SK-N-SH (cell line): ENCODE measurements at regions not wholly inside any gene's neighbourhood (a gene's known extent, or its start where the extent isn't known, plus 50 kb on each side); places are given as distances from the start of the nearest gene placed in this dataset.
A peak's percentile ranks its signal among the peaks of the same experiment; 100 is the strongest.

Experiments used
- CTCF ChIA-PET: fragments of 300-600, 350-600 bp; formaldehyde crosslinking; extraction: SDS; loops from one replicate; lab custom pipeline; 2021; lab: Yijun Ruan, JAX
- POLR2A ChIA-PET: fragments of 350-600 bp; sonication (Branson Sonifier 250); formaldehyde crosslinking; extraction: SDS; loops from one replicate; lab custom pipeline; 2020; ENCODE audit warnings: antibody characterized with exemption, inconsistent platforms; lab: Yijun Ruan, JAX
- DNase-seq: peaks from one replicate; pipeline ENCODE4 v3.0.0; 2012
- H2AFZ ChIP-seq: fragments of 200-600 bp; sonication (generic); 2 replicates; pipeline ENCODE4 v1.8.1; 2016; ENCODE audit warnings: antibody characterized with exemption, mild to moderate bottlenecking, low read depth
- H3F3A ChIP-seq: fragments of 200-600 bp; sonication (generic); replicated peaks from 2 replicates; pipeline ENCODE3; 2016; ENCODE audit warnings: antibody characterized with exemption, mild to moderate bottlenecking; ENCODE audit not compliant: insufficient read depth
- H3K27ac ChIP-seq, 2 experiments: fragments of 200-500 bp in 1 of 2; fragments of 200-600 bp in 1 of 2; sonication (Bioruptor generic) in 1 of 2; sonication (generic), shearing (Covaris generic) in 1 of 2; 2 replicates each; pipeline versions ENCODE4 v1.5.1 to v1.6.1; 2014 to 2016; ENCODE audit warnings: low read depth in 2 of 2, inconsistent platforms in 1 of 2, low read length in 1 of 2, mild to moderate bottlenecking in 1 of 2, mixed read lengths in 1 of 2
- H3K27me3 ChIP-seq: fragments of 200-600 bp; sonication (generic), shearing (Covaris generic); 2 replicates; pipeline ENCODE4 v1.6.1; 2016; ENCODE audit warnings: mixed run types; ENCODE audit not compliant: insufficient read depth
- H3K36me3 ChIP-seq, 2 experiments: fragments of 200-500 bp in 1 of 2; fragments of 200-600 bp in 1 of 2; sonication (Bioruptor generic) in 1 of 2; sonication (generic) in 1 of 2; replicated peaks in 1 of 2; 2 replicates each; pipeline versions ENCODE3 to v1.5.1; 2014 to 2016; ENCODE audit warnings: low read length in 1 of 2, mild to moderate bottlenecking in 1 of 2; ENCODE audit not compliant: insufficient read depth in 2 of 2, control insufficient read depth in 1 of 2
- H3K4me1 ChIP-seq, 2 experiments: fragments of 200-500 bp in 1 of 2; fragments of 200-600 bp in 1 of 2; sonication (Bioruptor generic) in 1 of 2; sonication (generic), shearing (Covaris generic) in 1 of 2; 2 replicates each; pipeline versions ENCODE4 v1.5.1 to v1.6.1; 2014 to 2016; ENCODE audit warnings: low read depth in 1 of 2, low read length in 1 of 2, mixed run types in 1 of 2; ENCODE audit not compliant: insufficient read depth in 2 of 2, control insufficient read depth in 1 of 2
- H3K4me2 ChIP-seq: fragments of 200-600 bp; sonication (generic), shearing (Covaris generic); 2 replicates; pipeline ENCODE4 v1.6.1; 2017; ENCODE audit warnings: mixed run types
- H3K4me3 ChIP-seq, 2 experiments: fragments of 200-500 bp in 1 of 2; fragments of 200-600 bp in 1 of 2; sonication (Bioruptor generic) in 1 of 2; sonication (generic), shearing (Covaris generic) in 1 of 2; 2 replicates each; pipeline versions ENCODE4 v1.5.1 to v1.8.1; 2014 to 2016; ENCODE audit warnings: low read depth in 2 of 2, inconsistent platforms in 1 of 2, low read length in 1 of 2, mild to moderate bottlenecking in 1 of 2, mixed read lengths in 1 of 2, moderate library complexity in 1 of 2
- H3K79me2 ChIP-seq: fragments of 200-600 bp; sonication (generic); 2 replicates; pipeline ENCODE4 v1.8.1; 2017; ENCODE audit warnings: mild to moderate bottlenecking; ENCODE audit not compliant: insufficient read depth
- H3K9ac ChIP-seq: fragments of 200-600 bp; sonication (generic); 2 replicates; pipeline ENCODE4 v1.6.1; 2017; ENCODE audit warnings: mixed run types
- H3K9me2 ChIP-seq: fragments of 200-600 bp; sonication (generic); 2 replicates; pipeline ENCODE4 v1.6.1; 2017; ENCODE audit warnings: mixed run types
- H3K9me3 ChIP-seq: fragments of 200-600 bp; sonication (generic); 2 replicates; pipeline ENCODE4 v1.6.1; 2017; ENCODE audit warnings: mixed run types, mild to moderate bottlenecking, moderate library complexity
- H4K20me1 ChIP-seq: fragments of 200-600 bp; sonication (generic); 2 replicates; pipeline ENCODE4 v1.6.1; 2017; ENCODE audit warnings: mild to moderate bottlenecking, mixed run types; ENCODE audit not compliant: insufficient read depth
- ELF1 ChIP-seq: IDR thresholded peaks from 2 replicates; pipeline ENCODE4 v1.4.0; 2012
- EP300 ChIP-seq, 2 experiments: IDR thresholded peaks; 2 replicates each; pipeline versions ENCODE4 v1.4.0 to v1.6.1; 2012; ENCODE audit warnings: borderline replicate concordance in 1 of 2, low read depth in 1 of 2, low read length in 1 of 2
- JUND ChIP-seq: IDR thresholded peaks from 2 replicates; pipeline ENCODE4 v1.4.0; 2012
- NRF1 ChIP-seq: IDR thresholded peaks from 2 replicates; pipeline ENCODE4 v1.6.1; 2012; ENCODE audit warnings: low read depth, mild to moderate bottlenecking, low read length
- PBX3 ChIP-seq: IDR thresholded peaks from 2 replicates; pipeline ENCODE4; 2012
- POLR2AphosphoS5 ChIP-seq: IDR thresholded peaks from 2 replicates; pipeline ENCODE4 v1.6.1; 2012; ENCODE audit warnings: low read depth, low read length
- RAD21 ChIP-seq: IDR thresholded peaks from 2 replicates; pipeline ENCODE4 v1.6.1; 2012; ENCODE audit warnings: mild to moderate bottlenecking, low read length
- RCOR1 ChIP-seq: fragments of 150-350 bp; IDR thresholded peaks from 2 replicates; pipeline ENCODE4 v1.6.1; 2017; ENCODE audit warnings: antibody characterized with exemption, low read length
- RFX5 ChIP-seq: IDR thresholded peaks from 2 replicates; pipeline ENCODE4 v1.6.1; 2012; ENCODE audit warnings: mild to moderate bottlenecking, improper control_type of control experiment, low read length
- TAF1 ChIP-seq: IDR thresholded peaks from 2 replicates; pipeline ENCODE4 v1.6.1; 2012; ENCODE audit warnings: low read depth, mild to moderate bottlenecking, low read length, moderate library complexity, borderline replicate concordance
- TCF12 ChIP-seq: IDR thresholded peaks from 2 replicates; pipeline ENCODE4 v1.4.0; 2012
- TEAD4 ChIP-seq: IDR thresholded peaks from 2 replicates; pipeline ENCODE4 v1.4.0; 2012; ENCODE audit warnings: mild to moderate bottlenecking, borderline replicate concordance; ENCODE audit not compliant: insufficient read depth
- USF2 ChIP-seq: fragments of 150-350 bp; IDR thresholded peaks from 2 replicates; pipeline ENCODE4 v1.6.1; 2017; ENCODE audit warnings: antibody characterized with exemption, low read length, low read depth, borderline replicate concordance
- YY1 ChIP-seq: IDR thresholded peaks from 2 replicates; pipeline ENCODE4 v1.4.0; 2012; ENCODE audit warnings: low read depth, mild to moderate bottlenecking
- ZBTB33 ChIP-seq: IDR thresholded peaks from 2 replicates; pipeline ENCODE4 v1.4.0; 2012; ENCODE audit warnings: low read depth, borderline replicate concordance
- WGBS: methylation state at CpG from one replicate; pipeline ENCODE4 v1.1.6; 2017; ENCODE audit warnings: low lambda C conversion rate; 5-methylcytosine and 5-hydroxymethylcytosine counted together
- TF ChIP-seq, protein P1 (sequence below): fragments of 150-350 bp; IDR thresholded peaks from 2 replicates; pipeline ENCODE4 v1.6.1; 2016; ENCODE audit warnings: mild to moderate bottlenecking, low read depth, low read length
- TF ChIP-seq, protein P2 (sequence below): fragments of 200-600 bp; sonication (generic); IDR thresholded peaks from 2 replicates; pipeline ENCODE4 v1.6.1; 2017; ENCODE audit warnings: antibody characterized with exemption, mild to moderate bottlenecking, moderate library complexity

GRCh38 chr2:43059183-43059897 is 167.1 kb downstream of the ZFP36L2 start (continued):
- peak; percentile 54 to 93; a peak in 3 of 4 replicates for TF ChIP-seq EP300 (IDR thresholded peaks at IDR 0.05; ENCODE audit: borderline replicate concordance in 1 of 2, low read depth in 1 of 2, low read length in 1 of 2)
- TF ChIP-seq RCOR1 = peak; percentile 51; the same call in 1 of the 2 replicates
- TF ChIP-seq, protein P1, sequence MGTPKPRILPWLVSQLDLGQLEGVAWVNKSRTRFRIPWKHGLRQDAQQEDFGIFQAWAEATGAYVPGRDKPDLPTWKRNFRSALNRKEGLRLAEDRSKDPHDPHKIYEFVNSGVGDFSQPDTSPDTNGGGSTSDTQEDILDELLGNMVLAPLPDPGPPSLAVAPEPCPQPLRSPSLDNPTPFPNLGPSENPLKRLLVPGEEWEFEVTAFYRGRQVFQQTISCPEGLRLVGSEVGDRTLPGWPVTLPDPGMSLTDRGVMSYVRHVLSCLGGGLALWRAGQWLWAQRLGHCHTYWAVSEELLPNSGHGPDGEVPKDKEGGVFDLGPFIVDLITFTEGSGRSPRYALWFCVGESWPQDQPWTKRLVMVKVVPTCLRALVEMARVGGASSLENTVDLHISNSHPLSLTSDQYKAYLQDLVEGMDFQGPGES = no peak
- TF ChIP-seq USF2 = no peak; the same call in 1 of the 2 replicates
- TF ChIP-seq ZBTB33 = peak; percentile 60; the same call in 1 of the 2 replicates
- peak; percentile 73 for TF ChIP-seq ELF1
- no peak for TF ChIP-seq NRF1

- ChIA-PET POLR2A (no interaction called here), CTCF (no interaction called here)
- Histone ChIP-seq H2AFZ (no peak overlapping the region), H3K79me2 (no peaks in the 10 kb centered on the region), H3K4me3 (no peak overlapping the region), H3K27ac (peak overlapping the region; percentile 68 to 73; a peak in 2 of 4 replicates), H3K27me3 (no peaks in the 10 kb centered on the region), H4K20me1 (no peaks in the 10 kb centered on the region), H3F3A (peaks cover 25% of the 10 kb centered on the region), H3K9me2 (no peaks in the 10 kb centered on the region), H3K9me3 (0 out of 2 replicates have a peak, but pooled peaks cover 5% of the 10 kb centered on the region), H3K36me3 (no peaks in the 10 kb centered on the region), H3K4me2 (peak overlapping the region; percentile 30; the same call in 1 of the 2 replicates), H3K9ac (no peak overlapping the region), H3K4me1 (peaks cover 30 to 57% of the 10 kb centered on the region in 2 experiments)
- WGBS = 87% methylated on average over 3 of the region's 3 CpGs
- no peak for DNase-seq
- TF ChIP-seq PBX3 (no peak), EP300 (IDR thresholded peaks at IDR 0.05; ENCODE audit: borderline replicate concordance in 1 of 2, low read depth in 1 of 2, low read length in 1 of 2) (no peak), USF2 (no peak), TCF12 (no peak), JUND (no peak), ELF1 (no peak), YY1 (no peak), TAF1 (no peak), POLR2AphosphoS5 (no peak), TEAD4 (no peak), RAD21 (no peak), RFX5 (no peak)
- TF ChIP-seq, protein P2, sequence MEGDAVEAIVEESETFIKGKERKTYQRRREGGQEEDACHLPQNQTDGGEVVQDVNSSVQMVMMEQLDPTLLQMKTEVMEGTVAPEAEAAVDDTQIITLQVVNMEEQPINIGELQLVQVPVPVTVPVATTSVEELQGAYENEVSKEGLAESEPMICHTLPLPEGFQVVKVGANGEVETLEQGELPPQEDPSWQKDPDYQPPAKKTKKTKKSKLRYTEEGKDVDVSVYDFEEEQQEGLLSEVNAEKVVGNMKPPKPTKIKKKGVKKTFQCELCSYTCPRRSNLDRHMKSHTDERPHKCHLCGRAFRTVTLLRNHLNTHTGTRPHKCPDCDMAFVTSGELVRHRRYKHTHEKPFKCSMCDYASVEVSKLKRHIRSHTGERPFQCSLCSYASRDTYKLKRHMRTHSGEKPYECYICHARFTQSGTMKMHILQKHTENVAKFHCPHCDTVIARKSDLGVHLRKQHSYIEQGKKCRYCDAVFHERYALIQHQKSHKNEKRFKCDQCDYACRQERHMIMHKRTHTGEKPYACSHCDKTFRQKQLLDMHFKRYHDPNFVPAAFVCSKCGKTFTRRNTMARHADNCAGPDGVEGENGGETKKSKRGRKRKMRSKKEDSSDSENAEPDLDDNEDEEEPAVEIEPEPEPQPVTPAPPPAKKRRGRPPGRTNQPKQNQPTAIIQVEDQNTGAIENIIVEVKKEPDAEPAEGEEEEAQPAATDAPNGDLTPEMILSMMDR = no peak
Measured at GRCh38 chr2:43058726-43059110, 167.7 kb downstream of the ZFP36L2 start.
